HG03354 (cell line): ENCODE measurements at regions not wholly inside any gene's neighbourhood (a gene's known extent, or its start where the extent isn't known, plus 50 kb on each side); places are given as distances from the start of the nearest gene placed in this dataset.
"Not testable (repeated sequence)": the region's sequence is repeated elsewhere in the genome, so short reads cannot be mapped to it uniquely, and the experiment has no call there.

Source experiments
- ATAC-seq: cut with Tn5 transposase; IDR thresholded peaks from one replicate; pipeline ENCODE4 v1.9.1; 2021; ENCODE audit warnings: mild to moderate bottlenecking; ENCODE audit not compliant: unreplicated experiment, poor library complexity, severe bottlenecking

GRCh38 chr18:70405052-70405451 is 116.2 kb downstream of the SOCS6 start:
- ATAC-seq, result no peak

GRCh38 chr18:70400476-70400875 is 111.6 kb downstream of the SOCS6 start:
- no peak for ATAC-seq

GRCh38 chr18:70398076-70398475 is 109.2 kb downstream of the SOCS6 start:
- no peak for ATAC-seq

GRCh38 chr18:70397259-70397925 is 108.5 kb downstream of the SOCS6 start:
- no peak for ATAC-seq

GRCh38 chr18:70395771-70396170 is 106.9 kb downstream of the SOCS6 start:
- ATAC-seq, result not testable (repeated sequence)

- no peak for ATAC-seq
Measured at GRCh38 chr18:70394672-70395071, 105.8 kb downstream of the SOCS6 start.

GRCh38 chr18:70390371-70391090 is 101.7 kb downstream of the SOCS6 start:
- ATAC-seq, result no peak

- not testable (repeated sequence) for ATAC-seq
Measured at GRCh38 chr18:70389036-70389435, 100.2 kb downstream of the SOCS6 start.

- no peak for ATAC-seq
Measured at GRCh38 chr18:70387027-70387426, 98.2 kb downstream of the SOCS6 start.

GRCh38 chr18:70386582-70386981 is 97.7 kb downstream of the SOCS6 start:
- ATAC-seq, result no peak

- ATAC-seq, result no peak
Measured at GRCh38 chr18:70385474-70385873, 96.6 kb downstream of the SOCS6 start.

GRCh38 chr18:70384181-70384790 is 95.4 kb downstream of the SOCS6 start:
- ATAC-seq, result no peak

GRCh38 chr18:70382992-70383717 is 94.3 kb downstream of the SOCS6 start:
- ATAC-seq, result no peak

GRCh38 chr18:70382017-70382416 is 93.2 kb downstream of the SOCS6 start:
- ATAC-seq, result no peak

- peak; percentile 67 for ATAC-seq
Measured at GRCh38 chr18:70380915-70381896, 92.4 kb downstream of the SOCS6 start.
